Prostate gland (tissue), 2 donors: ENCODE measurements at regions not wholly inside any gene's neighbourhood (a gene's known extent, or its start where the extent isn't known, plus 50 kb on each side); places are given as distances from the start of the nearest gene placed in this dataset.

Source experiments
- POLR2A ChIP-seq: fragments of 450-650 bp; IDR thresholded peaks from one replicate; pipeline ENCODE4 v1.6.1; 2016; ENCODE audit warnings: antibody characterized with exemption, mild to moderate bottlenecking
- POLR2AphosphoS5 ChIP-seq: sonication (generic); formaldehyde crosslinking; IDR thresholded peaks from one replicate; pipeline ENCODE4 v1.6.1; 2017; ENCODE audit warnings: antibody characterized with exemption
- TF ChIP-seq, protein P1 (sequence below), 4 experiments: fragments of 200-600 bp in 2 of 4; fragments of 450-650 bp in 2 of 4; sonication (generic) in 2 of 4; IDR thresholded peaks; 1 replicate in 3 of 4; 2 replicates in 1 of 4; pipeline ENCODE4 v1.5.1; 2016 to 2019; ENCODE audit warnings: antibody characterized with exemption in 4 of 4, mild to moderate bottlenecking in 2 of 4, moderate library complexity in 2 of 4

DNA sequence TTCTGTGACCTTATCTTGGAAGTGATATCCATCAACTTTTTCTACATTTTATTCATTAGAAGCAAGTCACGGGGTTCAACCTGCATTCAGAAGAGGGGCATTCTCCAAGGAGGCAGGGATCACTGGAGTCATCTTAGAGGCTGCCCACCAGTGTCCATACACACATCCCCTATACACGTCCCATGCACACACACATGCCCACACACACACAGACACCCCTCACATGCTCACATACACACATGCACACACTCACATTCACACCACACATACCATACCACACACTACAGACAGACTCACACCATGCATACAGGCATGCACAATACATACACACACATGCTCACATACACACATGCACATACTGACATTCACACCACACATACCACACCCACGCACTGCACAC lies 884.7 kb downstream of the TBC1D22A start:
- TF ChIP-seq, protein P1, sequence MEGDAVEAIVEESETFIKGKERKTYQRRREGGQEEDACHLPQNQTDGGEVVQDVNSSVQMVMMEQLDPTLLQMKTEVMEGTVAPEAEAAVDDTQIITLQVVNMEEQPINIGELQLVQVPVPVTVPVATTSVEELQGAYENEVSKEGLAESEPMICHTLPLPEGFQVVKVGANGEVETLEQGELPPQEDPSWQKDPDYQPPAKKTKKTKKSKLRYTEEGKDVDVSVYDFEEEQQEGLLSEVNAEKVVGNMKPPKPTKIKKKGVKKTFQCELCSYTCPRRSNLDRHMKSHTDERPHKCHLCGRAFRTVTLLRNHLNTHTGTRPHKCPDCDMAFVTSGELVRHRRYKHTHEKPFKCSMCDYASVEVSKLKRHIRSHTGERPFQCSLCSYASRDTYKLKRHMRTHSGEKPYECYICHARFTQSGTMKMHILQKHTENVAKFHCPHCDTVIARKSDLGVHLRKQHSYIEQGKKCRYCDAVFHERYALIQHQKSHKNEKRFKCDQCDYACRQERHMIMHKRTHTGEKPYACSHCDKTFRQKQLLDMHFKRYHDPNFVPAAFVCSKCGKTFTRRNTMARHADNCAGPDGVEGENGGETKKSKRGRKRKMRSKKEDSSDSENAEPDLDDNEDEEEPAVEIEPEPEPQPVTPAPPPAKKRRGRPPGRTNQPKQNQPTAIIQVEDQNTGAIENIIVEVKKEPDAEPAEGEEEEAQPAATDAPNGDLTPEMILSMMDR (IDR thresholded peaks at IDR 0.05), result no peak
- TF ChIP-seq POLR2A, result no peak
- no peak for TF ChIP-seq POLR2AphosphoS5
